NCI-H2029 (cell line): ENCODE measurements at regions not wholly inside any gene's neighbourhood (a gene's known extent, or its start where the extent isn't known, plus 50 kb on each side); places are given as distances from the start of the nearest gene placed in this dataset.
"Not testable (repeated sequence)": the region's sequence is repeated elsewhere in the genome, so short reads cannot be mapped to it uniquely, and the experiment has no call there.

Source experiments
- DNase-seq: peaks from one replicate; lab custom pipeline; 2025; lab: John Stamatoyannopoulos, UW

- DNase-seq = no peak
Measured at GRCh38 chr18:35876243-35876642, 96.2 kb upstream of the RMP24 start.

GRCh38 chr18:35880788-35881455 is 91.6 kb upstream of the RMP24 start:
- DNase-seq = no peak

GRCh38 chr18:35888329-35888728 is 84.2 kb upstream of the RMP24 start:
- no peak for DNase-seq

- DNase-seq = no peak
Measured at GRCh38 chr18:35889677-35890076, 82.8 kb upstream of the RMP24 start.

- DNase-seq = no peak
Measured at GRCh38 chr18:35890323-35890722, 82.2 kb upstream of the RMP24 start.

- no peak for DNase-seq
Measured at GRCh38 chr18:35892118-35892517, 80.4 kb upstream of the RMP24 start.

- DNase-seq = not testable (repeated sequence)
Measured at GRCh38 chr18:35897481-35897880, 75.0 kb upstream of the RMP24 start.

- no peak for DNase-seq
Measured at GRCh38 chr18:35904389-35905037, 68.0 kb upstream of the RMP24 start.

- DNase-seq = no peak
Measured at GRCh38 chr18:35905436-35905835, 67.0 kb upstream of the RMP24 start.

- DNase-seq = not testable (repeated sequence)
Measured at GRCh38 chr18:35906291-35906690, 66.2 kb upstream of the RMP24 start.

- no peak for DNase-seq
Measured at GRCh38 chr18:35910327-35910726, 62.2 kb upstream of the RMP24 start.

GRCh38 chr18:35912332-35912731 is 60.1 kb upstream of the RMP24 start:
- DNase-seq = no peak

GRCh38 chr18:35915056-35915455 is 57.4 kb upstream of the RMP24 start:
- DNase-seq = no peak

- DNase-seq = no peak
Measured at GRCh38 chr18:35917043-35917442, 55.4 kb upstream of the RMP24 start.

- no peak for DNase-seq
Measured at GRCh38 chr18:35918564-35918963, 53.9 kb upstream of the RMP24 start.

- no peak for DNase-seq
Measured at GRCh38 chr18:35919179-35919578, 53.3 kb upstream of the RMP24 start.

- no peak for DNase-seq
Measured at GRCh38 chr18:35920623-35921022, 51.9 kb upstream of the RMP24 start.
